ENCODE measurements at regions not wholly inside any gene's neighbourhood (a gene's known extent, or its start where the extent isn't known, plus 50 kb on each side); places are given as distances from the start of the nearest gene placed in this dataset.
A peak's percentile ranks its signal among the peaks of the same experiment; 100 is the strongest.

DNA sequence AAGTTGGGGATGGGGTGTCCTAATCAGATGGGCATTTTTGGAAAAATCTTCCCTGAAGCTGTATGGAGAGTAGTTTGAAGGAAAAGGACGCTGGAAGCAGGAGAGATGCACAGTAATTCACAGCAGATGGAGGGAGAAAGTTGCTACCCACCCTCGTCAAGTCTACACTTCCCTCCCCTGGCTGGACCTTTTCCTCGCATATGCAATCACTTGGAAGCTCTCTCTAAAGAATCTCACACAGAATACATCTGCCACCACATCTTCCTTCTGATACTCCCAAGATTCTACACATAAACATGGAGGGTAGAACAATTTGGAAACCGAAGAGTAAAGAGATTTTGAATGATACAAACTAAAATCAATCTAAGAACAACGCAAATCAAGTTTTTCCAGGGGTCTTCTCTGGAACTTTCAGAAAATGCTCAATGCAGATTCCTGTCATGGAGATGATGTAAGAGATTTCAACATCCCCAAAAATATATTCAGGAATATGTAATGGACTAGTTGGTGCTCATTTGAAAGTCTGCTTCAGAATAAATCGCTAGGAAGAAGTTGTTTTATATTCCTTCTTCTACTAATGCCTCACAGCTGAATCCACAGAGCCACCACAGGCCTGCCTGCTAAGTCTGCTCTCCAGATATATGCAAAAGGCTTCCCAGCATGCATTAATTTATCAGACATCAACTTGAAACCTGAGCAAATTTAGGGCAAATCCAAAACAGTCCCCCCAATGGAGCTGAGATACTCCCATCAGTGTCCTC, 291.5 kb downstream of the LRATD1 start:
- H3K9ac ChIP-seq (ENCODE audit: insufficient read depth in 1 of 2, low read length in 2 of 2): no peak overlapping the region
- no peak for DNase-seq
- H3K27me3 ChIP-seq (ENCODE audit: control insufficient read depth in 3 of 3, insufficient read depth in 3 of 3, low read length in 2 of 3): no peaks in the 10 kb centered on the region
- H3K27ac ChIP-seq (ENCODE audit: low read depth in 1 of 2, low read length in 1 of 2): no peak overlapping the region
- no peaks in the 10 kb centered on the region for H3K4me1 ChIP-seq (ENCODE audit: control insufficient read depth in 5 of 5, insufficient read depth in 5 of 5, low read length in 5 of 5)
- no peaks in the 10 kb centered on the region for H3K9me3 ChIP-seq (ENCODE audit: control insufficient read depth in 4 of 4, insufficient read depth in 3 of 4, low read length in 3 of 4)
- H3K36me3 ChIP-seq (ENCODE audit: control insufficient read depth in 4 of 4, insufficient read depth in 4 of 4, low read length in 4 of 4): no peaks in the 10 kb centered on the region
- 75 to 79% methylated on average over 6 of the region's 6 CpGs for WGBS, 2 donors
- TF ChIP-seq, protein P1, sequence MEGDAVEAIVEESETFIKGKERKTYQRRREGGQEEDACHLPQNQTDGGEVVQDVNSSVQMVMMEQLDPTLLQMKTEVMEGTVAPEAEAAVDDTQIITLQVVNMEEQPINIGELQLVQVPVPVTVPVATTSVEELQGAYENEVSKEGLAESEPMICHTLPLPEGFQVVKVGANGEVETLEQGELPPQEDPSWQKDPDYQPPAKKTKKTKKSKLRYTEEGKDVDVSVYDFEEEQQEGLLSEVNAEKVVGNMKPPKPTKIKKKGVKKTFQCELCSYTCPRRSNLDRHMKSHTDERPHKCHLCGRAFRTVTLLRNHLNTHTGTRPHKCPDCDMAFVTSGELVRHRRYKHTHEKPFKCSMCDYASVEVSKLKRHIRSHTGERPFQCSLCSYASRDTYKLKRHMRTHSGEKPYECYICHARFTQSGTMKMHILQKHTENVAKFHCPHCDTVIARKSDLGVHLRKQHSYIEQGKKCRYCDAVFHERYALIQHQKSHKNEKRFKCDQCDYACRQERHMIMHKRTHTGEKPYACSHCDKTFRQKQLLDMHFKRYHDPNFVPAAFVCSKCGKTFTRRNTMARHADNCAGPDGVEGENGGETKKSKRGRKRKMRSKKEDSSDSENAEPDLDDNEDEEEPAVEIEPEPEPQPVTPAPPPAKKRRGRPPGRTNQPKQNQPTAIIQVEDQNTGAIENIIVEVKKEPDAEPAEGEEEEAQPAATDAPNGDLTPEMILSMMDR (IDR thresholded peaks at IDR 0.05; ENCODE audit: control extremely low read depth, extremely low read depth): no peak
- H3K4me3 ChIP-seq: no peak overlapping the region
- no peak for ATAC-seq (ENCODE audit: insufficient read depth, low FRiP score)

DNA sequence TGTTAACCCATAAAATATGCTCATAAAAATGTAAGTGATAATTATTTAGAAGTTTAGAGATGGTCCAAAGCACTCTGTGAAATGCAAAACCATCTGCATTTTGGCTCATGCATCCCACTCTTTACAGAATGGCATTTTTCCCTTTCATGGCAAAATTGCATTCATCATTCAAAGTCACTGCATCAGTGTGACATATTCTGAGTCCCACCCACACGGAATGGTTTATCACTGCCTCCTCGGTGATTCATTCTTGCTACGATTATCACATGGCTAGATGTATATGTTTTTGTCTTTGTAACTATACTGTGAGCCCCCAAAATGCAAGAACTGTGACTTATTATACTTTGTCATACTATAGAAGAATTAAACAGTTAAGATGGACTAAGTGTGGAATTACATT, 293.0 kb downstream of the LRATD1 start:
- DNase-seq: no peak
- WGBS, 2 donors: 83 to 92% methylated on average over 3 of the region's 3 CpGs

DNA sequence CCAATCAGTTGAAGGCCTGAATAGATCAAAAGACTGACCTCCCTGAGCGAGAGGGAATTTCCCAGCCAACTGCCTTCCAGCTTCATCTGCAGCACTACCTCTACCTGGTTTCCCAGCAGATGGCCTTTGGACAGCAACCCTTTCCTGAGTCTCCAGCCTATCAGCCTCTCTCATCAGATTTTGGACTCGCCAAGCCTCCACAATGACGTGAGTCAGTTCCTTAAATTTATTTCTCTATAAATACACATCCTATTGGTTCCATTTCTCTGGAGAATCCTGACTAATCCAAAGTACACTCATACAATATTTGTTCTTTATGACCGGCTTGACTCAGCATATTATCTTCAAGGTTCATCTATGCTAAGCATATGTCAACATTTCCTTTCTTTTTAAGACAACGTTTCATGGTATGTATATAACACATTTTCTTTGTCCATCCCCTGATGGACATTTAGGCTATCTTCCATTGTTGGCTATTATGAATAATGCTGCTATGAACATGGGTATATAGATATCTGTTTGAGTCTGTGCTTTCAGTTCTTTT, 294.6 kb downstream of the LRATD1 start:
- Histone ChIP-seq H3K9me3 (ENCODE audit: control insufficient read depth in 4 of 4, insufficient read depth in 3 of 4, low read length in 3 of 4) (no peaks in the 10 kb centered on the region), H3K27me3 (ENCODE audit: control insufficient read depth in 3 of 3, insufficient read depth in 3 of 3, low read length in 2 of 3) (no peaks in the 10 kb centered on the region), H3K4me3 (no peak overlapping the region), H3K36me3 (ENCODE audit: control insufficient read depth in 4 of 4, insufficient read depth in 4 of 4, low read length in 4 of 4) (no peaks in the 10 kb centered on the region), H3K27ac (ENCODE audit: low read depth in 1 of 2, low read length in 1 of 2) (no peak overlapping the region), H3K9ac (ENCODE audit: insufficient read depth in 1 of 2, low read length in 2 of 2) (no peak overlapping the region), H3K4me1 (ENCODE audit: control insufficient read depth in 5 of 5, insufficient read depth in 5 of 5, low read length in 5 of 5) (no peaks in the 10 kb centered on the region)
- no peak for DNase-seq
- TF ChIP-seq, protein P1 (IDR thresholded peaks at IDR 0.05; ENCODE audit: control extremely low read depth, extremely low read depth): no peak
- 72 to 83% methylated on average over 5 of the region's 5 CpGs for WGBS, 2 donors
- no peak for ATAC-seq (ENCODE audit: insufficient read depth, low FRiP score)

More for the DNA sequence above, 293.0 kb downstream of the LRATD1 start:
- Histone ChIP-seq H3K27ac (ENCODE audit: low read depth in 1 of 2, low read length in 1 of 2) (no peak overlapping the region), H3K9me3 (ENCODE audit: control insufficient read depth in 4 of 4, insufficient read depth in 3 of 4, low read length in 3 of 4) (no peaks in the 10 kb centered on the region), H3K36me3 (ENCODE audit: control insufficient read depth in 4 of 4, insufficient read depth in 4 of 4, low read length in 4 of 4) (no peaks in the 10 kb centered on the region), H3K4me3 (no peak overlapping the region), H3K27me3 (ENCODE audit: control insufficient read depth in 3 of 3, insufficient read depth in 3 of 3, low read length in 2 of 3) (no peaks in the 10 kb centered on the region), H3K4me1 (ENCODE audit: control insufficient read depth in 5 of 5, insufficient read depth in 5 of 5, low read length in 5 of 5) (no peaks in the 10 kb centered on the region), H3K9ac (ENCODE audit: insufficient read depth in 1 of 2, low read length in 2 of 2) (peak overlapping the region in 1 of 2 donors; percentile 13)
- no peak for ATAC-seq (ENCODE audit: insufficient read depth, low FRiP score)
- TF ChIP-seq, protein P1 (IDR thresholded peaks at IDR 0.05; ENCODE audit: control extremely low read depth, extremely low read depth): no peak

Data from lung (tissue), 11 donors.